ENCODE measurements at regions not wholly inside any gene's neighbourhood (a gene's known extent, or its start where the extent isn't known, plus 50 kb on each side); places are given as distances from the start of the nearest gene placed in this dataset.

GRCh38 chr2:147485210-147485851, 359.5 kb upstream of the ACVR2A start:
- H3K36me3 Mint-ChIP-seq, result no peaks in the 10 kb centered on the region
- no peak for DNase-seq
- H3K4me1 Mint-ChIP-seq (ENCODE audit: low read depth), result peaks cover 14% of the 10 kb centered on the region
- H3K4me3 Mint-ChIP-seq, result no peak overlapping the region
- no peak overlapping the region for H3K27ac Mint-ChIP-seq
- intact Hi-C loops (cut with micrococcal nuclease), result no loop called here
- H3K9me3 Mint-ChIP-seq, result no peaks in the 10 kb centered on the region
- POLR2A ChIA-PET, result no interaction called here
- H3K27me3 Mint-ChIP-seq, result no peaks in the 10 kb centered on the region
- CTCF ChIA-PET, result no interaction called here

- CTCF ChIA-PET, result interaction anchor here (0.6 to 1.0 kb wide), 2 partner anchors 152 to 401 kb away, joined by 3 read pairs; no protein-coding TSS in a partner anchor
- no peak for DNase-seq
- POLR2A ChIA-PET, result no interaction called here
- intact Hi-C loops (cut with micrococcal nuclease), result no loop called here
- Mint-ChIP-seq H3K27ac (no peak overlapping the region), H3K36me3 (no peaks in the 10 kb centered on the region), H3K9me3 (no peaks in the 10 kb centered on the region), H3K4me1 (ENCODE audit: low read depth) (peaks cover 6% of the 10 kb centered on the region), H3K4me3 (no peak overlapping the region), H3K27me3 (no peaks in the 10 kb centered on the region)
These were observed 360.9 kb upstream of the ACVR2A start for GRCh38 chr2:147483911-147484310.

GRCh38 chr2:147482916-147483669, 361.7 kb upstream of the ACVR2A start:
- no peak for DNase-seq
- H3K27ac Mint-ChIP-seq, result no peak overlapping the region
- intact Hi-C loops (cut with micrococcal nuclease), result no loop called here
- ChIA-PET CTCF (interaction anchor here (0.6 kb wide), 1 partner anchor 151 kb away, joined by 3 read pairs; no protein-coding TSS in a partner anchor), POLR2A (no interaction called here)
- no peak overlapping the region for H3K4me3 Mint-ChIP-seq
- H3K27me3 Mint-ChIP-seq, result no peaks in the 10 kb centered on the region
- peaks cover 2% of the 10 kb centered on the region for H3K4me1 Mint-ChIP-seq (ENCODE audit: low read depth)
- H3K9me3 Mint-ChIP-seq, result no peaks in the 10 kb centered on the region
- no peaks in the 10 kb centered on the region for H3K36me3 Mint-ChIP-seq

GRCh38 chr2:147482111-147482895, 362.5 kb upstream of the ACVR2A start:
- Mint-ChIP-seq H3K4me1 (ENCODE audit: low read depth) (peaks cover 2% of the 10 kb centered on the region), H3K9me3 (no peaks in the 10 kb centered on the region), H3K27me3 (no peaks in the 10 kb centered on the region), H3K36me3 (no peaks in the 10 kb centered on the region), H3K27ac (no peak overlapping the region), H3K4me3 (no peak overlapping the region)
- CTCF ChIA-PET, result no interaction called here
- intact Hi-C loops (cut with micrococcal nuclease), result no loop called here
- DNase-seq, result peak; percentile 15
- POLR2A ChIA-PET, result no interaction called here

GRCh38 chr2:147479358-147479757, 365.5 kb upstream of the ACVR2A start:
- intact Hi-C loops (cut with micrococcal nuclease), result no loop called here
- Mint-ChIP-seq H3K27me3 (no peaks in the 10 kb centered on the region), H3K36me3 (no peaks in the 10 kb centered on the region), H3K4me1 (ENCODE audit: low read depth) (peaks cover 2% of the 10 kb centered on the region), H3K4me3 (no peak overlapping the region), H3K9me3 (no peaks in the 10 kb centered on the region), H3K27ac (no peak overlapping the region)
- no peak for DNase-seq
- CTCF ChIA-PET, result no interaction called here
- POLR2A ChIA-PET, result no interaction called here

- ChIA-PET CTCF (no interaction called here), POLR2A (no interaction called here)
- no peaks in the 10 kb centered on the region for H3K36me3 Mint-ChIP-seq
- no peaks in the 10 kb centered on the region for H3K4me1 Mint-ChIP-seq (ENCODE audit: low read depth)
- H3K27me3 Mint-ChIP-seq, result no peaks in the 10 kb centered on the region
- no peak overlapping the region for H3K4me3 Mint-ChIP-seq
- H3K9me3 Mint-ChIP-seq, result no peaks in the 10 kb centered on the region
- DNase-seq, result no peak
- intact Hi-C loops (cut with micrococcal nuclease), result no loop called here
- H3K27ac Mint-ChIP-seq, result no peak overlapping the region
These were observed 371.8 kb upstream of the ACVR2A start for GRCh38 chr2:147473075-147473474.

GRCh38 chr2:147471126-147471525, 373.7 kb upstream of the ACVR2A start:
- intact Hi-C loops (cut with micrococcal nuclease), result no loop called here
- Mint-ChIP-seq H3K4me3 (no peak overlapping the region), H3K36me3 (no peaks in the 10 kb centered on the region), H3K27ac (no peak overlapping the region), H3K4me1 (ENCODE audit: low read depth) (no peaks in the 10 kb centered on the region), H3K27me3 (no peaks in the 10 kb centered on the region), H3K9me3 (no peaks in the 10 kb centered on the region)
- CTCF ChIA-PET, result no interaction called here
- POLR2A ChIA-PET, result no interaction called here
- no peak for DNase-seq

- H3K27me3 Mint-ChIP-seq, result no peaks in the 10 kb centered on the region
- H3K9me3 Mint-ChIP-seq, result no peaks in the 10 kb centered on the region
- ChIA-PET POLR2A (no interaction called here), CTCF (no interaction called here)
- intact Hi-C loops (cut with micrococcal nuclease), result no loop called here
- H3K27ac Mint-ChIP-seq, result no peak overlapping the region
- no peak overlapping the region for H3K4me3 Mint-ChIP-seq
- H3K4me1 Mint-ChIP-seq (ENCODE audit: low read depth), result no peaks in the 10 kb centered on the region
- no peak for DNase-seq
- no peaks in the 10 kb centered on the region for H3K36me3 Mint-ChIP-seq
These were observed 375.4 kb upstream of the ACVR2A start for GRCh38 chr2:147469471-147469870.

GRCh38 chr2:147468963-147469362, 375.9 kb upstream of the ACVR2A start:
- H3K27ac Mint-ChIP-seq, result no peak overlapping the region
- no peaks in the 10 kb centered on the region for H3K9me3 Mint-ChIP-seq
- no peaks in the 10 kb centered on the region for H3K4me1 Mint-ChIP-seq (ENCODE audit: low read depth)
- CTCF ChIA-PET, result no interaction called here
- no peaks in the 10 kb centered on the region for H3K27me3 Mint-ChIP-seq
- no peak for DNase-seq
- H3K4me3 Mint-ChIP-seq, result no peak overlapping the region
- H3K36me3 Mint-ChIP-seq, result no peaks in the 10 kb centered on the region
- POLR2A ChIA-PET, result no interaction called here
- intact Hi-C loops (cut with micrococcal nuclease), result no loop called here

GRCh38 chr2:147468349-147468748, 376.5 kb upstream of the ACVR2A start:
- Mint-ChIP-seq H3K36me3 (no peaks in the 10 kb centered on the region), H3K4me3 (no peak overlapping the region), H3K9me3 (no peaks in the 10 kb centered on the region), H3K27me3 (no peaks in the 10 kb centered on the region), H3K27ac (no peak overlapping the region), H3K4me1 (ENCODE audit: low read depth) (no peaks in the 10 kb centered on the region)
- intact Hi-C loops (cut with micrococcal nuclease), result no loop called here
- no peak for DNase-seq
- ChIA-PET POLR2A (no interaction called here), CTCF (no interaction called here)

GRCh38 chr2:147467441-147467840, 377.4 kb upstream of the ACVR2A start:
- Mint-ChIP-seq H3K27ac (no peak overlapping the region), H3K4me1 (ENCODE audit: low read depth) (no peaks in the 10 kb centered on the region), H3K27me3 (no peaks in the 10 kb centered on the region), H3K36me3 (no peaks in the 10 kb centered on the region), H3K4me3 (no peak overlapping the region), H3K9me3 (no peaks in the 10 kb centered on the region)
- no peak for DNase-seq
- CTCF ChIA-PET, result no interaction called here
- POLR2A ChIA-PET, result no interaction called here
- intact Hi-C loops (cut with micrococcal nuclease), result no loop called here

GRCh38 chr2:147464737-147465357, 380.0 kb upstream of the ACVR2A start:
- Mint-ChIP-seq H3K4me3 (no peak overlapping the region), H3K9me3 (no peaks in the 10 kb centered on the region), H3K27ac (no peak overlapping the region), H3K27me3 (no peaks in the 10 kb centered on the region), H3K36me3 (no peaks in the 10 kb centered on the region), H3K4me1 (ENCODE audit: low read depth) (no peaks in the 10 kb centered on the region)
- POLR2A ChIA-PET, result no interaction called here
- no peak for DNase-seq
- intact Hi-C loops (cut with micrococcal nuclease), result no loop called here
- CTCF ChIA-PET, result interaction anchor here (0.7 kb wide), 1 partner anchor 432 kb away, joined by 3 read pairs; no protein-coding TSS in a partner anchor
